ENCODE measurements at regions not wholly inside any gene's neighbourhood (a gene's known extent, or its start where the extent isn't known, plus 50 kb on each side); places are given as distances from the start of the nearest gene placed in this dataset.
A peak's percentile ranks its signal among the peaks of the same experiment; 100 is the strongest.

- DNase-seq = peak; percentile 48
Observed at GRCh38 chr12:65556676-65557437, 267.4 kb upstream of the HMGA2 start.

DNA sequence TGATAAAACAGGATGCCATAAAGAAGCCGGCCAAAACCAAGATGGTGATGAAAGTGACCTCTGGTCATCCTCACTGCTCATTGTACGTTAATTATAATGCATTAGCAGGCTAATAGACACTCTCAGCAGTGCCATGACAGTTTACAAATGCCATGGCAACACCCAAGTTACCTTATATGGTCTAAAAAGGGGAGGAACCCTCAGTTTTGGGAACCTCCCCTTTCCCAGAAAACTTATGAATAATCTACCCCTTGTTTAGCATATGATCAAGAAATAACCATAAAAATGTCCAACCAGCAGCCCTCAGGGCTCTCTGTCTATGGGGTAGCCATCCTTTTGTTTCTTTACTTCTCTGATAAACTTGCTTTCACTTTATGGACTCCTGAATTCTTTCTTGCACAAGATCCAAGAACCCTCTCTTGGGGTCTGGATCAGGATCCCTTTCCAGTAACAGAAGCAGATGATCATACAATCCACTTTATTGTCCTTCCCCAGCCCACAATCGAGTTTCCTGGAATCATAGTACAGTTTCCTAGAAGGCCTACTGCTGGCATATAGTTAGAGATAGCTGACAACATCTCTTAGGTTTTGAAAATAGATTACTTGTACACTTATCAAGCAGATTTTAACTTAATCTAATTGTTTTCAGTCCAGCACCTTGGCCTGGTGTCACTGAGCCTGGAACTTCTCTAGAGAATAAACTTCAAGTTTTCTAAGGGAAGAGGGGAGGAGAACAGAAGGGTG is 266.7 kb upstream of the HMGA2 start:
- DNase-seq = no peak

- no peak for DNase-seq
Observed at GRCh38 chr12:65560286-65560685, 264.0 kb upstream of the HMGA2 start.

DNA sequence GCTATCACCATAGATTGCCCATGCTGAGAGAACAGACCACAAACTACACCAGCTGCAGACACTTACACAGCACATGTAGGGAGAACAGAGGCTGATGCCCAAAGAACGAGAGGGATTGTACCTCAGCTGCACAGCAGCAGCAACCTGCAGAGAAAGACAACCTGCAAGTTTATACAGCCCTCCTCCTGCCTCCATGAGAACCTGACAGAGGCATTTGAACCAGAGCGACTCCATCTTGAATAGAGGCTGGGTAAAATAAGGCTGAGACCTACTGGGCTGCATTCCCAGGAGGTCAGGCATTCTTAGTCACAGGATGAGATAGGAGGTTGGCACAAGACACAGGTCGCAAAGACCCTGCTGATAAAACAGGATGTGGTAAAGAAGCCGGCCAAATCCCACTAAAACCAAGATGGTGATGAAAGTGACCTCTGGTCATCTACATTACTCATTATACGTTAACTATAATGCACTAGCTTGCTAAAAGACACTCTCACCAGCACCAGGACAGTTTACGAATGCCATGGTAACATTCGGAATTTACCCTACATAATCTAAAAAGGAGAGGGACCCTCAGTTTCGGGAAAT is 262.4 kb upstream of the HMGA2 start:
- peak; percentile 56 for DNase-seq

GRCh38 chr12:65565601-65566560 is 258.4 kb upstream of the HMGA2 start:
- peak; percentile 55 for DNase-seq

- no peak for DNase-seq
Observed at GRCh38 chr12:65566751-65567150, 257.5 kb upstream of the HMGA2 start.

- DNase-seq = no peak
Observed at GRCh38 chr12:65567820-65568219, 256.5 kb upstream of the HMGA2 start.

DNA sequence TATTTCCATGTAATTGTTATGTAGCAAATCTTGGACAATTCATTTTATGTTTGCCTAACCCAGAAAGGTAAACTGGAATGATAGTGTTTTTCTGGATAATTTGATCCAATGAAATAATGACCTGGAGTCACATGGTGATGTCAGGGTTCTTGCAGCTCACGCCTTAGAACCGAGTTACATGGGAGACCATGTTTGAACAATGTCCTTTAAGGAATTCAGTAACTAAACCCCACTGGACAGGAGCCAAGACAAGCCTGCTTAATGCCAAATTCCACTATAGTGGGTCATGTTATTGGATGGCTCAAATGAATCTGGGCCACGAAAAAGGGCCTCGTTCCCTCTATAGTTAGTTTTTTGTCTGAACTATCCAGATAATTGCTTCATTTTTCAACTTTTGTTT is 255.8 kb upstream of the HMGA2 start:
- no peak for DNase-seq

GRCh38 chr12:65570451-65571130 is 253.7 kb upstream of the HMGA2 start:
- no peak for DNase-seq

DNA sequence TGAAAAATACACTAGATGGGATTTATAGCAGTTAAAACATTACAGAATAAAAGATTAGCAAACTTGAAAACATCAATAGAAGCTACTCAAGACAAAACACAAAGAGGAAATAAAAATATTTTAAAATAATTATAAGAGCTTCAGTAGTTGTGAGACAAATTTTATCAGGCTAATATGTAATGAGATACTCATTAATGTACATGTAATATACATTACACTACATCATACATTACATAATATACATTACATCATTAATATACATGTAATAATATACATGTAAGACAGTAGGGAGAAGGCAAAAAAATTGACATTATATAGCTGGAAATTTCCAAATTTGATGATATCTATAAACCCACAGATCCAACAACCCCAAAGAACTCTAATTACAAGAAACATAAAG is 249.4 kb upstream of the HMGA2 start:
- DNase-seq = no peak

- no peak for DNase-seq
Observed at GRCh38 chr12:65584016-65584415, 240.3 kb upstream of the HMGA2 start.

GRCh38 chr12:65585648-65586602 is 238.4 kb upstream of the HMGA2 start:
- no peak for DNase-seq

DNA sequence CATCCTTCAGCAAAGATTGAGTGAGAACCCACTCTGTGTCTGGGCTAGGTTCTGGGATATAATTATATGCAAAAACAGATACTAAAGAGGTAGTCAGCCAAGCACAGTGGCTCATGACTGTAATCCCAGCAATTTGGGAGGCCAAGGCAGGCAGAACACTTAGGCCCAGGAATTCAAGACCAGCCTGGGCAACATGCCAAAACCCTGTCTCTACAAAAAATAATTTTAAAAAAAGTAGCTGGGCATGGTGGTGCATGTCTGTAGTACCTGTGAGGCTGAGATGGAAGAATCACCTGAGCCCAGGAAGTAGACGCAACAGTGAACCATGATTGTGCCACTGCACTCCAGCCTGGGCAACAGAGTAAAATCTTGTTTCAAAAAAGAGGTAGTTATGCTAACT is 237.5 kb upstream of the HMGA2 start:
- DNase-seq = no peak

DNA sequence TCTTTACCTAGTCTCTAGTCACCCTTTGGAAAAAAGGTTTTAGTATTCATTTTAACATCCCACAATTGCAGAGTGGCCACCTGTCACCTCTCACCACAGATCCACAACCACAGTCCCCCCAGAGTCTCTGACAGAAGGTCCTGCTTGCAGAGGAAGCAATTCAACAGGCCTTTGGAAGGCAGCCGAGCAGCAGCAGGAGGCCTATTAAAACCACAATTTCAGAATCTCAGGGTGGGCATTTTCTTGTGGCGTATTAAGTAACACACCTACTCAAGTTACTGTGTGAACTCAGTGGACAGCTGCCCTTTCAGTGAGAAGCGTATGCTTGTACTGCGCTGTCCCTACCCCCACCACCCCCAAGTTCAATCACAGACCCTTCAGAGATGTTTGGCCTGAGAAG is 234.0 kb upstream of the HMGA2 start:
- DNase-seq = no peak

GRCh38 chr12:65592416-65592815 is 231.9 kb upstream of the HMGA2 start:
- DNase-seq = no peak

DNA sequence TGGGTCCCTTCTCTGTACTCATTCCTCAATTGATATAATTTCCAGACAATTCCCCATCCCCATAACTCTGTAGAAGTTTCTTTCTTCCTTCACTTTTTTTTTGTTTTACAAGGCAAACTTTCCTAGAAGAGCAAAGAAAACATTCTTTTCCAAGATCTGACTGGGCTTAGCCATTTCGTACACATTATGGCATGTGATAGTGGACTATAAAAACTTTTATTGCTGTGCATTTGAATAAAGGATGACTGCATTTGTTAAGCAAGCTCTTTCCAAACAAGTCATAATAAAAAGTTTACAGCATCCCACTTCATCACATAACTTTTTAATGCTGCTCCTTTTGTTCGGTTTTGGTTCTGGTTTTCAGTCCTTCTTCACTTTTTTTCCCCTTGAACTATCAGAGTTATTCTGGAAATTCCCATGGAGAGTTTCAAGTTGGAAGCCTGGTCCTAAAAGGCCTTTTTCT is 231.0 kb upstream of the HMGA2 start:
- no peak for DNase-seq

- DNase-seq = no peak
Observed at GRCh38 chr12:65594409-65594808, 229.9 kb upstream of the HMGA2 start.

- no peak for DNase-seq
Observed at GRCh38 chr12:65595016-65595560, 229.2 kb upstream of the HMGA2 start.

- no peak for DNase-seq
Observed at GRCh38 chr12:65596514-65597091, 227.7 kb upstream of the HMGA2 start.

GRCh38 chr12:65597527-65597926 is 226.8 kb upstream of the HMGA2 start:
- no peak for DNase-seq

Measured in MV-4-11 (cell line).